Loucy (cell line): ENCODE measurements at regions not wholly inside any gene's neighbourhood (a gene's known extent, or its start where the extent isn't known, plus 50 kb on each side); places are given as distances from the start of the nearest gene placed in this dataset.
A peak's percentile ranks its signal among the peaks of the same experiment; 100 is the strongest.

Experiments
- H2AFZ ChIP-seq: fragments of 200-600 bp; sonication (generic); 2 replicates; pipeline ENCODE4 v1.6.0; 2016; ENCODE audit warnings: antibody characterized with exemption, mild to moderate bottlenecking, low read length, moderate library complexity
- H3F3A ChIP-seq: fragments of 200-600 bp; 2 replicates; pipeline ENCODE4 v1.6.0; 2016; ENCODE audit warnings: antibody characterized with exemption, low read depth, mild to moderate bottlenecking
- H3K27me3 ChIP-seq: fragments of 200-600 bp; sonication (generic); 2 replicates; pipeline ENCODE4 v1.6.1; 2014; ENCODE audit warnings: low read length, mild to moderate bottlenecking; ENCODE audit not compliant: insufficient read depth, poor library complexity, severe bottlenecking
- H3K36me3 ChIP-seq: fragments of 200-600 bp; sonication (generic); 2 replicates; pipeline ENCODE4 v1.6.1; 2016; ENCODE audit warnings: low read length; ENCODE audit not compliant: insufficient read depth
- H3K4me1 ChIP-seq: fragments of 200-600 bp; sonication (generic); 2 replicates; pipeline ENCODE4 v1.5.1; 2014; ENCODE audit warnings: low read length, mild to moderate bottlenecking; ENCODE audit not compliant: insufficient read depth, poor library complexity, severe bottlenecking
- H3K4me2 ChIP-seq: fragments of 200-600 bp; sonication (generic); 2 replicates; pipeline ENCODE4 v1.6.0; 2014; ENCODE audit warnings: antibody characterized with exemption, low read length, low read depth, mild to moderate bottlenecking; ENCODE audit not compliant: poor library complexity, severe bottlenecking
- H3K4me3 ChIP-seq: fragments of 200-600 bp; sonication (generic); 2 replicates; pipeline ENCODE4 v1.5.1; 2014; ENCODE audit warnings: low read length, mild to moderate bottlenecking, mixed read lengths; ENCODE audit not compliant: poor library complexity, severe bottlenecking
- H3K79me2 ChIP-seq: fragments of 200-600 bp; sonication (generic); 2 replicates; pipeline ENCODE4 v1.6.1; 2014; ENCODE audit warnings: low read length; ENCODE audit not compliant: insufficient read depth
- H3K9ac ChIP-seq: fragments of 200-600 bp; sonication (generic); 2 replicates; pipeline ENCODE4 v1.6.0; 2014; ENCODE audit warnings: mild to moderate bottlenecking, low read depth, low read length, moderate library complexity; ENCODE audit not compliant: poor library complexity, severe bottlenecking
- H3K9me2 ChIP-seq: fragments of 200-600 bp; sonication (generic); replicated peaks from 2 replicates; pipeline ENCODE4 v1.6.1; 2016; ENCODE audit warnings: low read depth, low read length, mixed read lengths
- H3K9me3 ChIP-seq: fragments of 200-600 bp; sonication (generic); 2 replicates; pipeline ENCODE4 v1.6.1; 2014; ENCODE audit warnings: mild to moderate bottlenecking, antibody characterized with exemption, low read length, low read depth; ENCODE audit not compliant: insufficient read depth
- H4K20me1 ChIP-seq: fragments of 200-600 bp; sonication (generic); 2 replicates; pipeline ENCODE4 v1.6.0; 2014; ENCODE audit warnings: antibody characterized with exemption, low read length, mild to moderate bottlenecking; ENCODE audit not compliant: insufficient read depth, poor library complexity, severe bottlenecking
- CTCF ChIP-seq: fragments of 200-600 bp; sonication (generic); conservative IDR thresholded peaks from 2 replicates; pipeline ENCODE4 v1.5.1; 2014; ENCODE audit warnings: mild to moderate bottlenecking, antibody characterized with exemption, low read length
- EZH2phosphoT487 ChIP-seq: fragments of 200-600 bp; IDR thresholded peaks from 2 replicates; pipeline ENCODE4 v1.6.1; 2018; ENCODE audit warnings: antibody characterized with exemption, mild to moderate bottlenecking, moderate library complexity, borderline replicate concordance

GRCh38 chr12:127767656-127768055 lies 499.3 kb upstream of the TMEM132C start:
- H3K36me3 ChIP-seq: no peaks in the 10 kb centered on the region
- H3K9me2 ChIP-seq: no peaks in the 10 kb centered on the region
- H3K4me2 ChIP-seq: no peak overlapping the region
- no peak overlapping the region for H3K9ac ChIP-seq
- H3K4me3 ChIP-seq: no peak overlapping the region
- H3F3A ChIP-seq: no peaks in the 10 kb centered on the region
- 0 out of 2 replicates have a peak overlapping the region, but pooled peaks have one; percentile 29 for H2AFZ ChIP-seq
- H4K20me1 ChIP-seq: no peaks in the 10 kb centered on the region
- H3K27me3 ChIP-seq: no peaks in the 10 kb centered on the region
- peaks cover 7% of the 10 kb centered on the region; the same call in 1 of the 2 replicates for H3K9me3 ChIP-seq
- TF ChIP-seq EZH2phosphoT487 (no peak), CTCF (no peak)
- no peaks in the 10 kb centered on the region for H3K79me2 ChIP-seq
- H3K4me1 ChIP-seq: peaks cover 14% of the 10 kb centered on the region

- H3K4me1 ChIP-seq: peaks cover 14% of the 10 kb centered on the region
- no peaks in the 10 kb centered on the region for H3K27me3 ChIP-seq
- no peak overlapping the region for H3K4me3 ChIP-seq
- no peak overlapping the region for H2AFZ ChIP-seq
- H4K20me1 ChIP-seq: no peaks in the 10 kb centered on the region
- peak overlapping the region; percentile 47 for H3K4me2 ChIP-seq
- no peaks in the 10 kb centered on the region for H3K9me2 ChIP-seq
- H3K36me3 ChIP-seq: no peaks in the 10 kb centered on the region
- no peak for TF ChIP-seq CTCF
- TF ChIP-seq EZH2phosphoT487: no peak
- no peaks in the 10 kb centered on the region for H3F3A ChIP-seq
- no peaks in the 10 kb centered on the region for H3K79me2 ChIP-seq
- no peaks in the 10 kb centered on the region for H3K9me3 ChIP-seq
- H3K9ac ChIP-seq: no peak overlapping the region
Observed at GRCh38 chr12:127770118-127770517, 496.9 kb upstream of the TMEM132C start.

GRCh38 chr12:127771546-127771945 lies 495.4 kb upstream of the TMEM132C start:
- Histone ChIP-seq H3F3A (no peaks in the 10 kb centered on the region), H3K27me3 (no peaks in the 10 kb centered on the region), H3K9ac (no peak overlapping the region), H3K4me2 (no peak overlapping the region), H3K4me3 (no peak overlapping the region), H3K4me1 (peaks cover 14% of the 10 kb centered on the region), H3K36me3 (no peaks in the 10 kb centered on the region), H3K9me2 (no peaks in the 10 kb centered on the region), H3K9me3 (no peaks in the 10 kb centered on the region), H3K79me2 (no peaks in the 10 kb centered on the region), H4K20me1 (no peaks in the 10 kb centered on the region), H2AFZ (peak overlapping the region; percentile 70; the same call in 1 of the 2 replicates)
- TF ChIP-seq CTCF (no peak), EZH2phosphoT487 (no peak)
